ENCODE measurements at regions not wholly inside any gene's neighbourhood (a gene's known extent, or its start where the extent isn't known, plus 50 kb on each side); places are given as distances from the start of the nearest gene placed in this dataset.
"Not testable (repeated sequence)": the region's sequence is repeated elsewhere in the genome, so short reads cannot be mapped to it uniquely, and the experiment has no call there.

GRCh38 chr11:45000918-45001317 lies 50.2 kb upstream of the TP53I11 start:
- intact Hi-C loops (cut with DNase I) = no loop called here

GRCh38 chr11:45001466-45002165 lies 50.9 kb upstream of the TP53I11 start:
- no peak for DNase-seq (ENCODE audit: missing footprints)
- ATAC-seq = peak; percentile 71
- intact Hi-C loops (cut with DNase I) = no loop called here

More at GRCh38 chr11:45000918-45001317, 50.2 kb upstream of the TP53I11 start:
- ATAC-seq (peak; percentile 32), DNase-seq (ENCODE audit: missing footprints) (no peak)

- DNase-seq (ENCODE audit: missing footprints) (no peak), ATAC-seq (no peak)
- intact Hi-C loops (cut with DNase I) = no loop called here
Observed at GRCh38 chr11:45005106-45005505, 54.4 kb upstream of the TP53I11 start.

GRCh38 chr11:45007011-45007410 lies 56.3 kb upstream of the TP53I11 start:
- DNase-seq (ENCODE audit: missing footprints) (no peak), ATAC-seq (no peak)
- intact Hi-C loops (cut with DNase I) = no loop called here

- intact Hi-C loops (cut with DNase I); ATAC-seq; DNase-seq (ENCODE audit: missing footprints): not testable (repeated sequence)
Observed at GRCh38 chr11:45015983-45016382, 65.3 kb upstream of the TP53I11 start.

GRCh38 chr11:45016446-45016845 lies 65.8 kb upstream of the TP53I11 start:
- intact Hi-C loops (cut with DNase I); DNase-seq (ENCODE audit: missing footprints); ATAC-seq: not testable (repeated sequence)

DNA sequence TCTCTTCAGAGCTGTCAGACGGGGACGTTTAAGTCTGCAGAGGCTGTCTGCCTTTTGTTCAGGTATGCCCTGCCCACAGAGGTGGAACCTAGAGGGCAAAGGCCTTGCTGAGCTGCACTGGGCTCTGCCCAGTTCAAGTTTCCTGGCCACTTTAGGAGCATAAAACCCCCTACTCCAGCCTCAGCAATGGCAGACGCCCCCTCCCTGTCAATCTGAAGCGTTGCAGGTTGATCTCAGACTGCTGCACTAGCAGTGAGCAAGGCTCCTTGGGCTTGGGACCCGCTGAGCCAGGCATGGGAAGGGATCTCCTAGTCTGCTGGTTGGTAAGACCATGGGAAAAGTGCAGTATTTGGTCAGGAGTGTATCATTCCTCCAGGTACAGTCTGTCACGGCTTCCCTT lies 66.6 kb upstream of the TP53I11 start:
- intact Hi-C loops (cut with DNase I) = no loop called here
- ATAC-seq = no peak

GRCh38 chr11:45021001-45021400 lies 70.3 kb upstream of the TP53I11 start:
- intact Hi-C loops (cut with DNase I) = no loop called here
- ATAC-seq = no peak
- no peak for DNase-seq (ENCODE audit: missing footprints)

More for the DNA sequence above, 66.6 kb upstream of the TP53I11 start:
- no peak for DNase-seq (ENCODE audit: missing footprints)

GRCh38 chr11:45021692-45022141 lies 71.0 kb upstream of the TP53I11 start:
- DNase-seq (ENCODE audit: missing footprints) = peak; percentile 89
- peak; percentile 90 for ATAC-seq
- intact Hi-C loops (cut with DNase I) = no loop called here

DNA sequence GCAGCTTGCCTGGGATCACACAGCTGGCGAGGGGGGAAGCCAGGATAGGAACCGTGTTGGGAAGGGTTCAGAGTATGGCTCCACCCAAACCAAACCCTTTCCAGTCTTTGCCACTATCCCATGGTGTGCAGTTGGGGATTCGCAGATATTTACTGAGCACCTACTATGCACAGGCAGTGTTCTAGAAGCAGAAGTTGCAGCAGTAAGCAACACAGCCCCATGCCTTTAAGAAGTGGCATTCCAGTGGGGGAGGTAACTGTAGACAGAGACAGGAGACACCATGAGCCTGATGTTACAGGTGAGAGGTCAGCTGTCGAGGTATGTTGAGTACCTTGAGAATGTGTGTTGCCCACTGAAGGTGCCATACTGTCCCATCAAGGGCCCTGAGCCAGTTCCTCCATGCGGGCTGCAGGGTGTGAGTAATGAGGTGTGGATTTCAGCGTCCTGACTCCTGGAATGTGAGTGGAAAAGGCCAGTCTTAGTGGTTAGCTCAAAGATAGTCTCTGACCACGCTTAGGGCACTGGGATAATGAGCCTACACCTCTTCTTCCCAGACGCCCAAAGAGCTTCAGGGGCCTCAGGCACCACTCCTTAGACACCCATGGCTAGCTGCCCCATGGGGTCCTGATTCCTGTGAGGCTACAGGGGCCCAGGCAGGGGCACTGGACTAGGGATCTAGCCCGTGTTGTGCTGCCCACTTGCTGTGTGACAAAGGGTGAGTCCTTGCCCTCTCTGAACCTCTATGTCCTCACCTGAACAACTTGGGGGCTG lies 71.8 kb upstream of the TP53I11 start:
- ATAC-seq = peak; percentile 25
- DNase-seq (ENCODE audit: missing footprints) = no peak
- intact Hi-C loops (cut with DNase I) = no loop called here

DNA sequence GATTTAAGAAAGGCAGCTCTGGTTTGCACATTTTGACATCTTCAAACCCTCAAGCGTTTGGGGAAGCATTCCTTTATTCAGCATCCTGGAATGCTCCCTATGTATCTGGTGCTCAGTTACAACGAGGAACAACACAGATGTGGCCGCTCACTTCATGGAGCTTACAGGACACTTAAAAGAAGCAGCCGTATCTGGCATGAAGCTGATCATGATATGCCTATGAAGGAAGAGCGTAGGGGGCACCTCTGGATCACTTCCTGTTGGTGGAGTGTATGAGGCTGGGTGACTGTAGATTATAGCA lies 72.3 kb upstream of the TP53I11 start:
- ATAC-seq (no peak), DNase-seq (ENCODE audit: missing footprints) (no peak)
- intact Hi-C loops (cut with DNase I) = no loop called here

GRCh38 chr11:45024316-45024715 lies 73.6 kb upstream of the TP53I11 start:
- intact Hi-C loops (cut with DNase I) = no loop called here
- ATAC-seq (no peak), DNase-seq (ENCODE audit: missing footprints) (no peak)

- ATAC-seq (no peak), DNase-seq (ENCODE audit: missing footprints) (no peak)
- intact Hi-C loops (cut with DNase I) = loop anchor here (5.0 kb wide), 2 partner anchors 62 to 78 kb away; no protein-coding TSS in a partner anchor
Observed at GRCh38 chr11:45024846-45025588, 74.3 kb upstream of the TP53I11 start.

- intact Hi-C loops (cut with DNase I) = loop anchor here (5.0 kb wide), 2 partner anchors 61 to 79 kb away; no protein-coding TSS in a partner anchor
- DNase-seq (ENCODE audit: missing footprints) (peak; percentile 72), ATAC-seq (peak; percentile 33)
Observed at GRCh38 chr11:45025716-45026492, 75.2 kb upstream of the TP53I11 start.

DNA sequence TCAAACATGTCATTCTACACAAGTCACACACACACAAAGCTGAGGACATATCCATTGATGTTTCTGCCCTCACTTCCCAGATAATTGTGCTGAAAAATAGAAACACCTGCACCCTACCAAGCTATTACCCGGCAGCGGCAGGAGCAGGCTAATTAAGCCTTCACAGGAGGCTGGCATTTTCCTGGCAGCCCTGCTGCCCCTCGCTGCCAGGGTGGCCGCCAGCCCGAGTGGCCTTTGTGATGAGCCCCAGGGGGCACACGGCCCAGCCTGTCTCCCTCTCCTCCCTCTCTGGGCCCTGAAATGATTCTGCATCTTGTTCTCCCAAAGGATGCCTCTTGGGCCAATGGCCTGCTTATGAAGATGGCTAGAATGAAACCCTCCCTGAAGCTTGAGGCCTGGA lies 76.2 kb upstream of the TP53I11 start:
- DNase-seq (ENCODE audit: missing footprints) = no peak
- intact Hi-C loops (cut with DNase I) = loop anchor here (5.0 kb wide), 2 partner anchors 60 to 80 kb away; no protein-coding TSS in a partner anchor
- ATAC-seq = peak; percentile 29

DNA sequence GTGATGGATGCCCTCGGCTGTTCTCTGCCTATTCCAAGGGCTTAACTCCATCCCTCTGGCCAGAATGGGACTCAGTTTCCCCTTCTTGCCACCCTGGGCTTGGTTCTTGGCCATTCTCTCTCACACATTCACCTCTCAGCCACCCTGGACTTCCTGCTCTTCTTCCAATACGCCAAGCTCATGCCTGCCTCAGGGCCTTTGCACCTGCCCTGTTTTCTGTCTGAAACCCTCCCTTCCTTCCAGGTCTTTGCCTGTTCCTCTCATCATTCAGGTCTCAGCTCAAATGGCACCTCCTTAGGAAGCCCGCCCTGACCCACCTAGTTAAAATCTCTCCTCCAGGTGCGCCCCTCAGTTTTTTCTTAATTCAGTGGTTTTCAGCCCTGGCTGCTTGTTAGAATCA lies 76.6 kb upstream of the TP53I11 start:
- ATAC-seq (no peak), DNase-seq (ENCODE audit: missing footprints) (no peak)
- intact Hi-C loops (cut with DNase I) = loop anchor here (5.0 kb wide), 2 partner anchors 60 to 80 kb away; no protein-coding TSS in a partner anchor

- ATAC-seq (no peak), DNase-seq (ENCODE audit: missing footprints) (no peak)
- intact Hi-C loops (cut with DNase I) = loop anchor here (5.0 kb wide), 2 partner anchors 58 to 82 kb away; no protein-coding TSS in a partner anchor
Observed at GRCh38 chr11:45028911-45029682, 78.4 kb upstream of the TP53I11 start.

- DNase-seq (ENCODE audit: missing footprints) (no peak), ATAC-seq (no peak)
Observed at GRCh38 chr11:45030778-45031177, 80.1 kb upstream of the TP53I11 start.

More at GRCh38 chr11:45030778-45031177, 80.1 kb upstream of the TP53I11 start:
- intact Hi-C loops (cut with DNase I) = no loop called here
